Testis (tissue), 2 donors: ENCODE measurements at regions not wholly inside any gene's neighbourhood (a gene's known extent, or its start where the extent isn't known, plus 50 kb on each side); places are given as distances from the start of the nearest gene placed in this dataset.
"Not testable (repeated sequence)": the region's sequence is repeated elsewhere in the genome, so short reads cannot be mapped to it uniquely, and the experiment has no call there.

ENCODE experiments used
- DNase-seq: peaks from one replicate; pipeline ENCODE4 v3.0.0-alpha.2; 2019
- H3K27ac ChIP-seq, 2 donors: fragments of 200-600 bp; sonication (generic); one replicate each; pipeline ENCODE4 v1.5.1; 2019
- H3K27me3 ChIP-seq: fragments of 200-600 bp; sonication (generic); one replicate; pipeline ENCODE4 v1.5.1; 2019
- H3K36me3 ChIP-seq: fragments of 200-600 bp; sonication (generic); one replicate; pipeline ENCODE4 v1.5.1; 2017; ENCODE audit warnings: low read depth; ENCODE audit errors: missing control alignments
- H3K4me1 ChIP-seq: fragments of 200-600 bp; sonication (generic); one replicate; pipeline ENCODE4 v1.5.1; 2019
- H3K4me3 ChIP-seq, 2 donors: fragments of 200-600 bp; sonication (generic); one replicate each; pipeline ENCODE4 v1.5.1; 2017 to 2019
- H3K9me3 ChIP-seq: fragments of 200-600 bp; sonication (generic); one replicate; pipeline ENCODE4 v1.5.1; 2017
- POLR2A ChIP-seq: fragments of 450-650 bp; IDR thresholded peaks from one replicate; pipeline ENCODE4 v1.6.1; 2017; ENCODE audit warnings: antibody characterized with exemption, mild to moderate bottlenecking, moderate library complexity
- WGBS, 2 donors: methylation state at CpG; one replicate each; pipeline ENCODE4 v1.1.5; 2018; 5-methylcytosine and 5-hydroxymethylcytosine counted together
- intact Hi-C: fragments of 100-400 bp; cut with DNase I; formaldehyde crosslinking; loops from one replicate; pipeline ENCODE4 v1.15.1; 2023; ENCODE audit warnings: low total_unique reads
- TF ChIP-seq, protein P1 (sequence below), 3 experiments: fragments of 450-650 bp in 2 of 3; fragments of 200-600 bp in 1 of 3; sonication (generic) in 1 of 3; IDR thresholded peaks; one replicate each; pipeline ENCODE4 v1.5.1; 2016 to 2019; ENCODE audit warnings: antibody characterized with exemption in 3 of 3, mild to moderate bottlenecking in 2 of 3, moderate library complexity in 1 of 3

DNA sequence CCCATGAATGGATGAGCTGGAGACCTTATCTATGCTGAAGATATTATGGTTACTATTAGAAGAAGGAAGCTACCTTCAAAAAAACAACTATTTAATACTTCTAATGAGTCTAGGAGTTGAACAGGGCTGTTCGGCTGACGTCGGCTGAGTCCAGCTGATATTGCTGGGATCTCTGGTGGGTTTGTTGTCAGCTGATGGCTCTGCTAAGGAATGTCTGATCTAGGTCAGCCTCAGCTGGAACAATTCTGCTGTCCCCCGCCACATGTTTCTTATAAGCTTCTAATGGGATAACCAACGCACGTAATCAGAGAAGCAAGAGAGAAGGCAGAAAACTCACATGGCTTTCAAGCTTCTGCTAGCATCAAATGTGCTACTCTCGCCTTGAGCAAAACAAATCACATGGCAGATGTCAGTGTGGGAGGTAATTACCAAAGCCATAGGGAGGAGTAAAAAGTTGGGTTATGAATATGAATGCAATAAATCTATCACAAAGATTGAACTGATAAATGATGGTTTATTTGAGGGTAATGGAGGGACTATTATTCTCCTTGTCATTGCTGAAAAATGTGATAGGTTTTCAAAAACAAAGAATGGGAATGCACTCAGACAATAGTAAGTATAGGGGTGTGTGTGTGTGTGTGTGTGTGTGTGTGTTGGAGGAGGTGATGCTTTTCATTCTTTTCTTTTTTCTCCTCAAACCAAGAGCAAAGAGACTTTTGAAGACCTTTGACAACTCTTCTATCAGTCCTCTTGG is 71.5 kb downstream of the BTBD3 start:
- Histone ChIP-seq H3K36me3 (no peaks in the 10 kb centered on the region), H3K4me3 (no peak overlapping the region), H3K4me1 (no peaks in the 10 kb centered on the region), H3K27ac (no peak overlapping the region), H3K27me3 (no peaks in the 10 kb centered on the region), H3K9me3 (no peaks in the 10 kb centered on the region)
- 93 to 94% methylated on average over 7 of the region's 7 CpGs for WGBS, 2 donors
- DNase-seq = no peak
- TF ChIP-seq POLR2A = no peak
- TF ChIP-seq, protein P1, sequence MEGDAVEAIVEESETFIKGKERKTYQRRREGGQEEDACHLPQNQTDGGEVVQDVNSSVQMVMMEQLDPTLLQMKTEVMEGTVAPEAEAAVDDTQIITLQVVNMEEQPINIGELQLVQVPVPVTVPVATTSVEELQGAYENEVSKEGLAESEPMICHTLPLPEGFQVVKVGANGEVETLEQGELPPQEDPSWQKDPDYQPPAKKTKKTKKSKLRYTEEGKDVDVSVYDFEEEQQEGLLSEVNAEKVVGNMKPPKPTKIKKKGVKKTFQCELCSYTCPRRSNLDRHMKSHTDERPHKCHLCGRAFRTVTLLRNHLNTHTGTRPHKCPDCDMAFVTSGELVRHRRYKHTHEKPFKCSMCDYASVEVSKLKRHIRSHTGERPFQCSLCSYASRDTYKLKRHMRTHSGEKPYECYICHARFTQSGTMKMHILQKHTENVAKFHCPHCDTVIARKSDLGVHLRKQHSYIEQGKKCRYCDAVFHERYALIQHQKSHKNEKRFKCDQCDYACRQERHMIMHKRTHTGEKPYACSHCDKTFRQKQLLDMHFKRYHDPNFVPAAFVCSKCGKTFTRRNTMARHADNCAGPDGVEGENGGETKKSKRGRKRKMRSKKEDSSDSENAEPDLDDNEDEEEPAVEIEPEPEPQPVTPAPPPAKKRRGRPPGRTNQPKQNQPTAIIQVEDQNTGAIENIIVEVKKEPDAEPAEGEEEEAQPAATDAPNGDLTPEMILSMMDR (IDR thresholded peaks at IDR 0.05) = no peak
- intact Hi-C loops = no loop called here

DNA sequence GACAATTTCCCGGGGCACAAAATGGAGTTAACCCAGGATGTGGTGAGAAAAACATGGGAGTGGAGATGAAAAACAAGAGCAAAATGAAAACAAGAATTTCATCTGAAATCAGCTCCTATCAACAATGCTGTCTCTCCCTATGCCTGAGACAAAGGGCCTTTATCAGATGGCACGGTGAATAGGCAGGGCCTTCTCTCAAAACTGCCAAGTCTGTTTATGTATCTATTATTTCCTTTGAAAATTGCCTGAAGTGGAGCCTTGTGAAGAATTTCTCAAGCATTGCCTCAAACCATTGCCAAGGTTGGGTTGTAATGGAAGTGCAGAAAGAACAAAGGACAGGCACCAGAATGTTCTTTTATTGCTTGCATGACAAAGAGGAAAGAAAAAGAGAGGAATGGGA is 74.7 kb downstream of the BTBD3 start:
- TF ChIP-seq, protein P1 (IDR thresholded peaks at IDR 0.05) = no peak
- no peak for TF ChIP-seq POLR2A
- no peaks in the 10 kb centered on the region for H3K27me3 ChIP-seq
- intact Hi-C loops = no loop called here
- 47 to 74% methylated on average over 2 of the region's 2 CpGs for WGBS, 2 donors
- no peak overlapping the region for H3K4me3 ChIP-seq
- DNase-seq = no peak
- H3K4me1 ChIP-seq = no peaks in the 10 kb centered on the region
- H3K9me3 ChIP-seq = no peaks in the 10 kb centered on the region
- H3K27ac ChIP-seq = no peak overlapping the region
- H3K36me3 ChIP-seq = no peaks in the 10 kb centered on the region

DNA sequence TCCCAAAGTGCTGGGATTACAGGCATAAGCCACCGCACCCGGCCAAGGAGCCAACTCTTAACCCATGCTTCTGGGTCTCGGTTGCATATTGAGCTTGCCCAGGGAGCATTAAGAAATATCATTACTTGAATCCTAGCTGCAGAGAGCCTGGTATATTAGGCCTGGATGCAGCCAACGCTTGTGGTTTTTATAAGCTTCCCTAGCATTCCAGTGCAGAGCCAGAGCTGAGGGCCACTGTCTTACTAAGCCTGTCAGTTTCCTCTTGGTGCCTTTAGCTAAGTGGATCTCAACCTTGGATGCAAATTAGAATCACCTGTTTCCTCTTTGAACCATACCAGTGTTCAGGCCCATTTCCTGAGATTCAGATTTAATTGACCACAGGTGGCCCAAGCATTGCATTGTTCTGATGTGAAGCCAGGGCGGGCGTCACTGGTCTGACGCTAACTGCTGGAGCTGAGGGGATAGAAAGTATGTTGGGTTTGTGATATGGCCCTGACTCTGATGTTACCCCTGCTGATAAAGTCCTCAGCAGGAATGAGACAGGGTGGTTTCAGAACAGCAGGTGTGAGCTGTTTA is 76.3 kb downstream of the BTBD3 start:
- Histone ChIP-seq H3K36me3 (no peaks in the 10 kb centered on the region), H3K27me3 (no peaks in the 10 kb centered on the region), H3K9me3 (no peaks in the 10 kb centered on the region), H3K4me3 (no peak overlapping the region), H3K27ac (no peak overlapping the region), H3K4me1 (no peaks in the 10 kb centered on the region)
- WGBS, 2 donors = 81 to 87% methylated on average over 7 of the region's 7 CpGs
- intact Hi-C loops = no loop called here
- no peak for DNase-seq
- TF ChIP-seq, protein P1 (IDR thresholded peaks at IDR 0.05) = no peak
- TF ChIP-seq POLR2A = no peak

DNA sequence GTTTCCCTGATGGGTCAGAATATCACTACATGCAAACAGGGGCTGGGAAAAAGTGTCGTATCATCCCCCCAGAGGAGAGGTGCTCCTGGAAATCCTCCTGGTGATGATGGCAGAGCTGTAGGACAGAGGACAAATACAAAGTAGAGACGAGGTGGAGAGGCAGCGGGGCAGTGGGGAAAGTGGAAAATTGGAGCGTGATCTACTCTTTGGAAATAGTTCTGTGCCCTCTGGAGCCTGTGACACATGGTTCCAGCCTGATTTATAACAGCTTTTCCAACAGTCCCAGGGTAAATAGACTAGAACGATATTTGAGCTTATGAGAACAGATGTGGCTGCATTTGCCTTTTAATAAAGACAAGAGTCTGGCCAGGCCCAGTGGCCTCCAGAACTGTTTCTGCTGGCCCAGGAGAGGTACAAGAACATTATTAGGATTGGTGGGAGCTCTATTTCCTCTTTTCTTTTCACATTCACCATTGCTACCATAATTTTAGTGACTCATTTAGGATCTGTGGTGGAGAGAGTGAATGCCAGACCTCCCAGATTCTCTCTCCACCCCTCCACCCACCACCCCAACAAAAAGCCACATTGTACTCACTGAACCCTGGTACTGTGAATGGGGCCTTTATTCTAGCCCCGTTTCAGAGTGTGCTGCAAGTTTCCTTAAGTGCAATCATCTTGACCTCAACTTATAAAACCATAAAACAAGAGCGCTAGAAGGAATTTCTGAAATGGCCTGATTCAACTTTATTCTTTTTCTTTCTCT is 78.3 kb downstream of the BTBD3 start:
- no peak for DNase-seq
- Histone ChIP-seq H3K36me3 (no peaks in the 10 kb centered on the region), H3K4me1 (no peaks in the 10 kb centered on the region), H3K27ac (no peak overlapping the region), H3K9me3 (no peaks in the 10 kb centered on the region), H3K27me3 (no peaks in the 10 kb centered on the region), H3K4me3 (no peak overlapping the region)
- intact Hi-C loops = no loop called here
- 74 to 77% methylated on average over 7 of the region's 7 CpGs for WGBS, 2 donors
- no peak for TF ChIP-seq POLR2A
- TF ChIP-seq, protein P1 (IDR thresholded peaks at IDR 0.05) = no peak

DNA sequence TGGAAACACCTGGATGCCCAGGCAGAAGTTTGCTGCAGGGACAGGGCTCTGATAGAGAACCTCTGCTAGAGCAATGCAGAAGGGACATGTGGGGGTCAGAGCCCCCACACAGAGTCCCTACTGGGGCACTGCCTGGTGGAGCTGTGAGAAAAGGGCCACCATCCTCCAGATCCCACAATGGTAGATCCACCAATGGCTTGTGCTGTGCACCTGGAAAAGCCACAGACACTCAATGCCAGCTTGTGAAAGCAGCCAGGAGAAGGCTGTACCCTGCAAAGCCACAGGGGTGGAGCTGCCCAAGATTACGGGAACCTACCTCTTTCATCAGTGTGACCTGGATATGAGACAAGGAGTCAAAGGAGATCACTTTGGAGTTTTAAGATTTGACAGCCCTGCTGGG is 87.1 kb downstream of the BTBD3 start:
- H3K9me3 ChIP-seq, DNase-seq, H3K4me1 ChIP-seq, intact Hi-C loops, H3K27ac ChIP-seq, H3K36me3 ChIP-seq, H3K27me3 ChIP-seq, H3K4me3 ChIP-seq: not testable (repeated sequence)
- WGBS, 2 donors = 95% methylated on average over 1 of the region's 1 CpG; no CpG with 5 or more reads in 1 of the 2 donors
